ENCODE measurements at regions not wholly inside any gene's neighbourhood (a gene's known extent, or its start where the extent isn't known, plus 50 kb on each side); places are given as distances from the start of the nearest gene placed in this dataset.

GRCh38 chr11:97717922-97718321 lies 1302.8 kb upstream of the CNTN5 start:
- H4K20me1 ChIP-seq (ENCODE audit: insufficient read depth, low read length) = no peaks in the 10 kb centered on the region
- H3K4me2 ChIP-seq (ENCODE audit: low read length) = no peak overlapping the region
- no peak overlapping the region for H3K9ac ChIP-seq (ENCODE audit: low read length)
- H3K9me2 ChIP-seq (ENCODE audit: low read depth, low read length) = no peaks in the 10 kb centered on the region
- no peaks in the 10 kb centered on the region for H3K9me3 ChIP-seq (ENCODE audit: low read length)
- H3F3A ChIP-seq (ENCODE audit: insufficient read depth, low read length) = no peaks in the 10 kb centered on the region
- H3K4me3 ChIP-seq (ENCODE audit: low read depth, low read length, poor library complexity, severe bottlenecking) = no peak overlapping the region
- H3K79me2 ChIP-seq (ENCODE audit: insufficient read depth, low read length) = no peaks in the 10 kb centered on the region; the same call in 1 of the 2 replicates
- no peak for TF ChIP-seq EZH2 (IDR thresholded peaks at IDR 0.05; ENCODE audit: borderline replicate concordance, low read length)
- no peak for TF ChIP-seq CTCF (IDR thresholded peaks at IDR 0.05; ENCODE audit: low read length)
- H3K27me3 ChIP-seq (ENCODE audit: insufficient read depth, low read length) = no peaks in the 10 kb centered on the region
- no peaks in the 10 kb centered on the region for H3K4me1 ChIP-seq (ENCODE audit: insufficient read depth, low read length, severe bottlenecking)
- no peak overlapping the region for H2AFZ ChIP-seq (ENCODE audit: low read length)
- H3K36me3 ChIP-seq (ENCODE audit: insufficient read depth, low read length) = no peaks in the 10 kb centered on the region
- H3K27ac ChIP-seq (ENCODE audit: low read depth, low read length, poor library complexity, severe bottlenecking) = no peak overlapping the region

GRCh38 chr11:97722065-97722464 lies 1298.7 kb upstream of the CNTN5 start:
- Histone ChIP-seq H2AFZ (ENCODE audit: low read length) (no peak overlapping the region), H3K79me2 (ENCODE audit: insufficient read depth, low read length) (no peaks in the 10 kb centered on the region), H3K4me1 (ENCODE audit: insufficient read depth, low read length, severe bottlenecking) (no peaks in the 10 kb centered on the region), H3K9ac (ENCODE audit: low read length) (no peak overlapping the region), H3K36me3 (ENCODE audit: insufficient read depth, low read length) (no peaks in the 10 kb centered on the region), H3K4me3 (ENCODE audit: low read depth, low read length, poor library complexity, severe bottlenecking) (no peak overlapping the region), H3K9me2 (ENCODE audit: low read depth, low read length) (no peaks in the 10 kb centered on the region), H3K9me3 (ENCODE audit: low read length) (no peaks in the 10 kb centered on the region), H3K27me3 (ENCODE audit: insufficient read depth, low read length) (no peaks in the 10 kb centered on the region), H3K4me2 (ENCODE audit: low read length) (no peak overlapping the region), H3F3A (ENCODE audit: insufficient read depth, low read length) (no peaks in the 10 kb centered on the region), H4K20me1 (ENCODE audit: insufficient read depth, low read length) (no peaks in the 10 kb centered on the region), H3K27ac (ENCODE audit: low read depth, low read length, poor library complexity, severe bottlenecking) (no peak overlapping the region)
- TF ChIP-seq CTCF (IDR thresholded peaks at IDR 0.05; ENCODE audit: low read length) (no peak), EZH2 (IDR thresholded peaks at IDR 0.05; ENCODE audit: borderline replicate concordance, low read length) (no peak)

DNA sequence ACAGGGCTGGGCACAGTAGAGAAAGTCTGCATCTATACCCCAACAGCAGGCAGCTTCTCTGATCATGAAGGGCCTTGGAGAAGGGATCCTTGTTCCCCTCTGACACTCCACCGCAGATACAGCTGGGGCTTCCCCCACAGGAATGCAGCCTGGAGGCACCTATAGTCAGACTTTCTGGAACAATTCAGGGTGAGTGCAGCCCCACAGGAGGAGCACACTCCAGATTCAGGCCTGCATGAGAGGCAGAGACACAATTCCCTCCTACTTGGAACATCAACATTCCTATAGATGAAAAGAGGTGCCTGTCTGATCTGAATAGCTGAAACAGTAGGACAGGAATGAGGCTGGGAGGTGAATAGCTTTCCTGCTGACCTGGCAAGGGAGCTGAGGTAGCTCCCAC lies 1298.0 kb upstream of the CNTN5 start:
- H2AFZ ChIP-seq (ENCODE audit: low read length) = no peak overlapping the region

More for the DNA sequence above, 1298.0 kb upstream of the CNTN5 start:
- H3K36me3 ChIP-seq (ENCODE audit: insufficient read depth, low read length) = no peaks in the 10 kb centered on the region
- no peaks in the 10 kb centered on the region for H3K79me2 ChIP-seq (ENCODE audit: insufficient read depth, low read length)
- H3K4me3 ChIP-seq (ENCODE audit: low read depth, low read length, poor library complexity, severe bottlenecking) = no peak overlapping the region
- H3K27me3 ChIP-seq (ENCODE audit: insufficient read depth, low read length) = no peaks in the 10 kb centered on the region
- no peaks in the 10 kb centered on the region for H3K4me1 ChIP-seq (ENCODE audit: insufficient read depth, low read length, severe bottlenecking)
- H3K9me2 ChIP-seq (ENCODE audit: low read depth, low read length) = no peaks in the 10 kb centered on the region
- no peaks in the 10 kb centered on the region for H4K20me1 ChIP-seq (ENCODE audit: insufficient read depth, low read length)
- H3K27ac ChIP-seq (ENCODE audit: low read depth, low read length, poor library complexity, severe bottlenecking) = no peak overlapping the region
- no peak for TF ChIP-seq EZH2 (IDR thresholded peaks at IDR 0.05; ENCODE audit: borderline replicate concordance, low read length)
- TF ChIP-seq CTCF (IDR thresholded peaks at IDR 0.05; ENCODE audit: low read length) = no peak
- no peak overlapping the region for H3K4me2 ChIP-seq (ENCODE audit: low read length)
- no peaks in the 10 kb centered on the region for H3K9me3 ChIP-seq (ENCODE audit: low read length)
- H3K9ac ChIP-seq (ENCODE audit: low read length) = no peak overlapping the region
- H3F3A ChIP-seq (ENCODE audit: insufficient read depth, low read length) = no peaks in the 10 kb centered on the region
